ENCODE measurements at regions not wholly inside any gene's neighbourhood (a gene's known extent, or its start where the extent isn't known, plus 50 kb on each side); places are given as distances from the start of the nearest gene placed in this dataset.

- no peak for TF ChIP-seq CTCF (IDR thresholded peaks at IDR 0.05; ENCODE audit: low read depth, low read length, missing input control)
- TF ChIP-seq YY1 (IDR thresholded peaks at IDR 0.05) = no peak
Measured at GRCh38 chr7:136665878-136666509, 202.5 kb upstream of the CHRM2 start.

Measured in liver (tissue), 2 donors.